Stimulated activated naive CD8-positive, alpha-beta T cell treated with anti-CD3 and anti-CD28 coated beads, Interleukin-15, amount 100 ng/mL, for 72 hours (primary cell): ENCODE measurements at regions not wholly inside any gene's neighbourhood (a gene's known extent, or its start where the extent isn't known, plus 50 kb on each side); places are given as distances from the start of the nearest gene placed in this dataset.

Experiments
- ATAC-seq: fragments of 150-1000 bp; cut with Tn5 transposase; 2 replicates; pipeline ENCODE4 v1.10.0; 2021; ENCODE audit warnings: mild to moderate bottlenecking, moderate library complexity
- DNase-seq, 2 donors: peaks; one replicate each; pipeline ENCODE4 v3.0.0; 2021 to 2022
- H3K27ac Mint-ChIP-seq, 2 donors: one replicate each; pipeline ENCODE4 v1.8.0; 2022; ENCODE audit warnings: mild to moderate bottlenecking in 2 of 2, mixed read lengths in 2 of 2, moderate library complexity in 2 of 2
- H3K27me3 Mint-ChIP-seq: one replicate; pipeline ENCODE4 v1.8.0; 2022; ENCODE audit warnings: mixed read lengths
- H3K4me1 Mint-ChIP-seq: one replicate; pipeline ENCODE4 v1.8.0; 2022; ENCODE audit warnings: mild to moderate bottlenecking, mixed read lengths
- H3K4me3 Mint-ChIP-seq, 2 donors: one replicate each; pipeline ENCODE4 v1.8.0; 2022; ENCODE audit warnings: mild to moderate bottlenecking in 2 of 2, mixed read lengths in 2 of 2, moderate library complexity in 1 of 2
- H3K9me3 Mint-ChIP-seq, 2 donors: one replicate each; pipeline ENCODE4 v1.8.0; 2022; ENCODE audit warnings: mixed read lengths in 2 of 2

GRCh38 chr6:44672841-44673240, 285.3 kb downstream of the CDC5L start:
- H3K27ac Mint-ChIP-seq, result no peak overlapping the region
- no peaks in the 10 kb centered on the region for H3K4me1 Mint-ChIP-seq
- no peak overlapping the region for H3K4me3 Mint-ChIP-seq
- H3K27me3 Mint-ChIP-seq, result no peaks in the 10 kb centered on the region
- ATAC-seq, result no peak
- DNase-seq, result no peak
- no peaks in the 10 kb centered on the region for H3K9me3 Mint-ChIP-seq

DNA sequence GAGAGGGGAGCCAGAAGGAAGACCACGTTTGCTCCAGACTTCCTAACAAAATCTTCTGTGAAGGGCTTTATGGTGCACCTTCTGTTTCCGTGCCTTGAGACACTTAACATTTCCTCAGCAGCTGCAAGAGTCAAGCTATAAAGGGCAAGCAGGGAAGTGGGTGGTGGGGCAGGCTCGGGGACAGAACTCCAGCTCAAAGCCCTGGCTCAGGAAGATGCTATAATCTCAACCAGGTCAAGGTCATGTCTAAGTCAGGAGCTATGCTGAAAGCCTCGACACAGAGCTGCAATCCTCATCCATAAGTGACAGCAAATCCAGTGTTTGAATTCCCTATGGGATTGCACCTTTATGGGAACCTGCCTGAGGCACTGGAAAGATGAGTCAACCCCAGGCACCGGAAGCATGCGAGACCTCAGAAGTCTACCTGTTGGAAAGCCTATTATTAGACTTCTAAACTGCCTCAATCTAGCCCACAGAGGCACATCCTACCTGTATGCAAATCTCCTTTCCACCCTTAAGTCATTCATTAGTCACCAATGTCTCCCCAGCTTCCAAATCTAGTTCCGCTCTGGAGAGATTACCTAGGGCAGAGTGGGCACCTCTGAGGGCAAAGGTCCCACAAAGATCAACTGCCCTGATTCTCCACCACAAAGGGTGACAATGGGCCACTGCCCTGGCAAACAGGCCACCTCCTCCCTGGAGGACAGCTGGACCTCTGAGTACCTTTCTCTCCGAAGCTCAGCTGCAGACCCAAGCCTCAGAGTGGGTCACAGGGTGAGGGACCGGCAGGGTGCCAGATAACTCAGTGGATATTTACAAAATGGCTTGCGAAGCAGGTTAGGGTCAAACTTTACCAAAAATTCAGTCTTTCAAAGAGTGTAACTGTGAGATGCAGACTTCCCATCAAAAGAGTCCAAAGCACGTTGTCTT, 287.0 kb downstream of the CDC5L start:
- H3K27me3 Mint-ChIP-seq, result no peaks in the 10 kb centered on the region
- no peak overlapping the region for H3K4me3 Mint-ChIP-seq
- no peak overlapping the region for H3K27ac Mint-ChIP-seq
- no peak for DNase-seq
- no peaks in the 10 kb centered on the region for H3K4me1 Mint-ChIP-seq
- ATAC-seq, result no peak
- no peaks in the 10 kb centered on the region for H3K9me3 Mint-ChIP-seq

DNA sequence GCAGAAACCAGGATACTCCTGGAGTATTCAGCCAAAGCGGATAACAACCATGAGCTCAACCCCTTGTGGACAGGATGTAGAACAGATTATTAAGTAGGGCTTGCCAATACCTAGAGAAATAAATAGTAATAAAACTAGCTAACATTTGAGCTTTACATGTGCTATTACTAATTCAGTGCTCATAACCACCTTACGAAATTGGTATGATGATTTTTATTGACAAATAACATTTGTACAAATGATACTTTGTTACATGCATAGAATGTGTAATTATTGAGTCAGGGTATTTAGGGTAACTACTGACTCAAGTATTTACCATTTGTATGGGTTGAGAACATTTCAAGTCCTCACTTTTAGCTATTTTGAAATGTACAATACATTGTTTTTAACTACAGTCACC, 287.9 kb downstream of the CDC5L start:
- Mint-ChIP-seq H3K4me3 (no peak overlapping the region), H3K4me1 (peaks cover 6% of the 10 kb centered on the region), H3K27me3 (no peaks in the 10 kb centered on the region), H3K27ac (no peak overlapping the region), H3K9me3 (no peaks in the 10 kb centered on the region)
- ATAC-seq (no peak), DNase-seq (no peak)

DNA sequence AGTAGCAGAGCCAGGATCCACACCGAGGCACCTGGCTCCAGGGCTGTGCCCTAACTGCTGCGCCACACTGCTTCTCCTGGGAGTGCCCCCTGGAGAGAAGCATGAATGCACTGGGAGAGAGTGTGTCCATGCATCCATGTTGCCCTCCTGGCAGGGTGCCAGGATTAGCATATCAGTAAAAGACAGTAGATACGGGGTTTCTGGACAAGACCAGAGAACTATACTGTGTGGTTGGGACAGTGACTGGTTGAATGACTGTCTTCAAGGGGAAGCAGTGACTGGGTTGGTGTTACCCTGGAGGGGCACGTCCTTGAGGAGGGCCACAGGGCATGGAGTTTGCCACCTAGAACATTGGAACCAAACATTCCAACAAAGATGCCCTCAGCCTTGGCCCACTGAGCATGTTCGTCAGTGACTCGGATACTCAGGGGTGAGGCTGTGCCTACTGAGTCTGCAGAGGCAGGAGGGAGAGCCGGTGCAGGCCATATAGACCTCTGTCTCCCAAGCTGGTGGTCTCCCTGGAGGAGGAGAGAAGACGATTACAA, 288.8 kb downstream of the CDC5L start:
- Mint-ChIP-seq H3K4me3 (no peak overlapping the region), H3K27me3 (no peaks in the 10 kb centered on the region), H3K4me1 (peaks cover 6% of the 10 kb centered on the region), H3K27ac (peak overlapping the region in 1 of 2 donors; percentile 51), H3K9me3 (no peaks in the 10 kb centered on the region)
- ATAC-seq (no peak), DNase-seq (no peak)

- Mint-ChIP-seq H3K4me1 (peaks cover 6% of the 10 kb centered on the region), H3K4me3 (no peak overlapping the region), H3K27ac (no peak overlapping the region), H3K9me3 (no peaks in the 10 kb centered on the region), H3K27me3 (no peaks in the 10 kb centered on the region)
- ATAC-seq, result no peak
- DNase-seq, result no peak
Measured at GRCh38 chr6:44676826-44677433, 289.4 kb downstream of the CDC5L start.

- DNase-seq (no peak), ATAC-seq (no peak)
- Mint-ChIP-seq H3K9me3 (no peaks in the 10 kb centered on the region), H3K27ac (no peak overlapping the region), H3K4me1 (peaks cover 6% of the 10 kb centered on the region), H3K27me3 (no peaks in the 10 kb centered on the region), H3K4me3 (no peak overlapping the region)
Measured at GRCh38 chr6:44678252-44678935, 290.9 kb downstream of the CDC5L start.

- no peaks in the 10 kb centered on the region for H3K27me3 Mint-ChIP-seq
- H3K27ac Mint-ChIP-seq, result peak overlapping the region; percentile 43 to 51
- DNase-seq, result no peak
- no peaks in the 10 kb centered on the region for H3K9me3 Mint-ChIP-seq
- H3K4me1 Mint-ChIP-seq, result peaks cover 6% of the 10 kb centered on the region
- no peak overlapping the region for H3K4me3 Mint-ChIP-seq
- ATAC-seq, result no peak
Measured at GRCh38 chr6:44679438-44680201, 292.1 kb downstream of the CDC5L start.

DNA sequence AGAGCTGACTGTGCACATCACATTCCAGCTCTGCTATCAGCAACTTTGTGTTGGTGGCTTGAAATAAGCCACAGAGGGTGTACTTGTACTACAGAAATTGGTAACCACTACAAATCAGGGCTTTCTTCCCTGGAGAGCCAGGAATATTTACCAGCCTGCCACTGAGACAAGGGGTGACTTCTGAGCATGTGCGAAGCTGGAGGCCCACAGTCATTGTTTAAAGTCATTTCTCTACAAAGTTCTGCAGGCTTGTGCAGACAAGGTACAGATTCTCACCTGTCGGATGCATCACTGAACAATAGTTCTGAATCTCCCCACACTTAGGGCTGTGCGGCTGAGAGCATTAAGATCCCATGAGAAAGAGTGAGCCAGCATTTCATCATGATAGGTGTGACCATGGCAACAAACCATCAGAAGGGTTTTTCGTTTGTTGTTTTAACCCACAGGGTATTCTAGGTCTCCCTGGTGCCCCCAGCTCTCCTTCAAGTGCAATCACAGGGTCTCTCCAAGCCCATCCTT, 292.8 kb downstream of the CDC5L start:
- Mint-ChIP-seq H3K27me3 (no peaks in the 10 kb centered on the region), H3K4me3 (no peak overlapping the region), H3K9me3 (no peaks in the 10 kb centered on the region), H3K27ac (no peak overlapping the region), H3K4me1 (peaks cover 6% of the 10 kb centered on the region)
- DNase-seq (no peak), ATAC-seq (no peak)

GRCh38 chr6:44681761-44682160, 294.3 kb downstream of the CDC5L start:
- ATAC-seq (no peak), DNase-seq (no peak)
- Mint-ChIP-seq H3K4me1 (peaks cover 6% of the 10 kb centered on the region), H3K27ac (no peak overlapping the region), H3K27me3 (no peaks in the 10 kb centered on the region), H3K4me3 (no peak overlapping the region), H3K9me3 (no peaks in the 10 kb centered on the region)

DNA sequence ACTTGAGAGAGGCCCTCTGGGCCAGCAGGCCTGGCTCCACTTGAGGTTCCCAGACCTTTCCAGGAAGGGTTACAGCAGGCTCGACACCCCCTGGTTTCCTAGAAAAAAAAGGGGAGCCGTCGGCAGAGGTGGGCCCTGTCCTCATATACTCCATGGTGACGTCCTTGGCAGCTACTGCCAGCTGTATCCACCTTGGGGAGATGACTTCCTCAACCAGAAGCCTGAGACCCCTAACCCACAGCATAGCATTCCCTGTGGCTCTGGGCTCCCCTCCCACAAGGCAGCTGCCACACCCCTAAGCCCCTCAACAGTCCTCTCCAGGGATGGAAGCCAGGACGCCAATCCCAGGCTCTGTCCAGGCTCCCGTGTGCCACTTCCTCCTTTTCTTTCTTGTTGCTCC, 294.8 kb downstream of the CDC5L start:
- no peak for ATAC-seq
- Mint-ChIP-seq H3K27ac (no peak overlapping the region), H3K27me3 (no peaks in the 10 kb centered on the region), H3K4me3 (no peak overlapping the region), H3K4me1 (peaks cover 6% of the 10 kb centered on the region), H3K9me3 (peaks cover 4% of the 10 kb centered on the region in 2 donors)
- DNase-seq, result no peak

DNA sequence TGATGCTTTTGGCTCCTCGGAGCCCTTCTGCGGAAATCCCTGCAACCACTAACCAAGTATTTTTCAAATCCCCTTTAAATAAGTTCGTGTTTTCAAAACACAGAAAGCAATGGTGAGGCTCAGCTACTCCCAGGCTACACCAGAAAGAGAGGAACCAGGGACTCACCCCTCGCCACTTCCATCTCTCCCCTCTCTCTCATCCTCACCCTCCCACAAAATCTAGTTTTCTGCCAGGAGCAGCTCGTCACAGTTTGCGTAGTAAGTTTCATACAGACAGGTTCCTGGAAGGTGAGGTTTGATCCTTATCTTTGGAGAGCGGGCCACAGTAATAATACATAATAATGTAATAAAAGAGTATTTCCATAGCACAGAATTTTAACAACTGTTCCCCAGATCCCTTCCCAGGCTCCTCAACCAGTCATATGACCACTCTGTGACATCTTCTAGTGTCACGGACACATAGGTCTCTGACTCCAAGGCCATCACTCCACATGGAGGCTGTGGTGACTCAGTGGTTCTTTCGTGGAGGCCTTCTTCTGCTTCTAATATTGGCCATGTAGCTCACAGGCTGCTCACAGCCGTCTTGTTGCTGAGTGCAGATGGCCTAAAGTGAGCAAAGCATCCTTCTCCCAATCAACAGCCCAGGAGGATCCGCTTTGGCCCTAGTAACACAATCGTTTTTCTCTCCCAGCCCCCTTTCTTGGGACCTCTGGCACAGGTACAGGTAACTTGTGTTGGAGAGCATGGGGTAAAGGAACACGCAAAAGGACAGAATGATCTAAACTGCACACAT, 295.7 kb downstream of the CDC5L start:
- ATAC-seq (no peak), DNase-seq (no peak)
- H3K9me3 Mint-ChIP-seq, result peaks cover 9 to 12% of the 10 kb centered on the region in 2 donors
- H3K4me3 Mint-ChIP-seq, result no peak overlapping the region
- H3K27me3 Mint-ChIP-seq, result no peaks in the 10 kb centered on the region
- H3K27ac Mint-ChIP-seq, result no peak overlapping the region
- H3K4me1 Mint-ChIP-seq, result peaks cover 6% of the 10 kb centered on the region

- Mint-ChIP-seq H3K4me3 (no peak overlapping the region), H3K27me3 (no peaks in the 10 kb centered on the region), H3K9me3 (peaks cover 22 to 24% of the 10 kb centered on the region in 2 donors), H3K27ac (no peak overlapping the region), H3K4me1 (peaks cover 5% of the 10 kb centered on the region)
- no peak for DNase-seq
- ATAC-seq, result no peak
Measured at GRCh38 chr6:44685213-44685612, 297.7 kb downstream of the CDC5L start.

DNA sequence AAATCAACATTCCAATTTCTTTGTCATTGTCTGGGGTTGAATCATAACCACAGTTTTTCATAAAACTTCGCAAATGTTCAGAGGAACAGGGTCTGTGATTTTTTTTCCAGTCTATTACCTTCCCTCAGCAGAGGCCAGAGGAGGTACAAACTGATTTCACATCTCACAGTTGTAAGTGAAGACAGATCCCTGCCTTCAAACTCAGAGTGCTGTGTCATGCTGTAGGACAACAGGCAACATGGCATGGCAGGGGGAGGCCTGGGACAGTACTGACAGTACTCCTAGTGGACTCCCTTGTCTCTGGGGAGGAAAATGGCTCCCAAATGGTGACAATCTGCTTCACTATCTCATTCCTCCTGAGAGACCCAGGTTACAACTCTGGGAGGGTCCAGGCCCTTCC, 308.6 kb downstream of the CDC5L start:
- no peak for DNase-seq
- Mint-ChIP-seq H3K27me3 (no peaks in the 10 kb centered on the region), H3K27ac (no peak overlapping the region), H3K9me3 (no peaks in the 10 kb centered on the region), H3K4me3 (no peak overlapping the region), H3K4me1 (no peaks in the 10 kb centered on the region)
- no peak for ATAC-seq

GRCh38 chr6:44696686-44697085, 309.2 kb downstream of the CDC5L start:
- no peaks in the 10 kb centered on the region for H3K9me3 Mint-ChIP-seq
- H3K27me3 Mint-ChIP-seq, result no peaks in the 10 kb centered on the region
- DNase-seq, result no peak
- H3K4me3 Mint-ChIP-seq, result no peak overlapping the region
- H3K27ac Mint-ChIP-seq, result no peak overlapping the region
- no peaks in the 10 kb centered on the region for H3K4me1 Mint-ChIP-seq
- no peak for ATAC-seq
